HG03521 (cell line): ENCODE measurements at regions not wholly inside any gene's neighbourhood (a gene's known extent, or its start where the extent isn't known, plus 50 kb on each side); places are given as distances from the start of the nearest gene placed in this dataset.

ENCODE experiments used
- ATAC-seq: cut with Tn5 transposase; IDR thresholded peaks from one replicate; pipeline ENCODE4 v1.9.1; 2021; ENCODE audit warnings: mild to moderate bottlenecking, moderate library complexity; ENCODE audit not compliant: unreplicated experiment

DNA sequence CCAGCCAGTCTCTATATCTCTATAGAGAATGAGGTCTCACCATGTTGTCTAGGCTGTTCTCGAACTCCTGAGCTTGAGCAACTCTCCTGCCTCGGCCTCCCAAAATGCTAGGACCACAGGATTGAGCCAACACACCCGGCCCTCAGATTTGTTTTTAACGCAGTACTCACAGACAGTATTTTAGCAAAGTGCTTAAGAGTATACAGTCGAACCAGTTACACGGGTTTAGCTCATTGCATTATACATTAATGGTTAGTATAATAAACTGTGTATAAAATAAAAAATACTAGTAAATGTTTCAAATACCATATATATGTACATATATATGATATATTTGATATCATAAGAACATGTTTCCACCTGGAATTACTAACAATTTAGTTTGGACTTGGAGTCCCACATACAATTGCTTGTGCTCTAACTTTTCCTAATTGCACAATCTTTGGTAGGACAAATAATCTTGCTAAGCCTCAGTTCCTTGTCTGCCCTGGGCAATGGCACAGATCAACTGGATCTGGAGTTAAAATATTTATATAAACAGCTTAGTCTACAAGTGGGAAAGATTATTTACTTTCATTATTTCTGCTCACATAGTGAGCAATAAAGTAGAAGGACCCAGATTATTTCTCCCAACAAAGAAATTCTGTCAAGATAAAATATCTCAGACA is 508.9 kb upstream of the LRATD1 start:
- ATAC-seq, result no peak

DNA sequence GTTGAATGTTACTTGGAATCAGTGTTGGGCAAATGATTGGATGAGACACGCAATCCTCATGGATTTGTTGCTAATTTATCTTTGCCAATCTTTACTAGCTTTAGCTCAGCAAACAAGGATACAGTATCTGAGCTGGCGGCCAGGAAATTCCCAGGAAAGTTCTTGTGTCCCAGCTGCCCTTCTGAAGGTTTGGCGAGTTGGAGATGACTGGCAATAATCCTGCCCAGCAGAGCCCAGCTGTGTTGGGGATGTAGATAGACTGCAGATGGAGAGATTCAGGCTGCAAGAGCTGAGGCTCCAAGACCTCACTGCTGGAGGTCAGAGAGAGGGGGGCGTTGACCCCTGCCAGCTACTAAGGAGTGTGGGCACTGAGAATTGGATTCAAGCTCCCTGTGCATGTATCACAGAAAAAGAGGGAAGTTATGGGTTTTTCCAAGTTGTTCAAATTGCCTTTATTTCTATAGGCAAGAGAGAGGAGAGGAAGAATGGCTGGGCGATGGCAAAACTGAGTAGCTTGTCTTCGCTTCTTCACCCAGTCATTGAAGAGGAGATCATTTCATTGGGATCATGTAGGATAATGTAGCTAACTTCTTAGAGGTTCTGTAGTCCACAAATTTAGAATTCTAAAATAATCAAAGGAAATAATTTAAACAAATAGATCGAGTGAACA is 506.8 kb upstream of the LRATD1 start:
- ATAC-seq, result no peak

GRCh38 chr2:14126846-14127245 is 505.7 kb upstream of the LRATD1 start:
- no peak for ATAC-seq

DNA sequence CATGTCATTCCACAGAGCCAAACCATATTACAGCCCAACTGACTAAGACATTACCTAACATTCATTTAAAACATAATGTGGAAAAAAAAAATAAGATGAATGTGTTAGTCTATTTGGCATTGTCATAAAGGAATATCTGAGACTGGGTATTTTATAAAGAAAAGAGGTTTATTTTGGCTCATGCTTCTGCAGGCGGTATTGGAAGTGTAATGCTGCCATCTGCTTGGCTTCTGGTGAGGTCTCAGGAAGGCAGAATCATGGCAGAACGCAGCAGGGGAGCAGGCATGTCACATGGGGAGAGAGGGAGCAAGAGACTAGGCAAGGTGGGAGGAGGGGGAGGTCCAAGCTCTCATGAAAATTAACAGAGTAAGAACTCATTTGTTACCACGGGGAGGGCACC is 504.8 kb upstream of the LRATD1 start:
- ATAC-seq, result no peak

GRCh38 chr2:14132386-14132785 is 500.1 kb upstream of the LRATD1 start:
- no peak for ATAC-seq

DNA sequence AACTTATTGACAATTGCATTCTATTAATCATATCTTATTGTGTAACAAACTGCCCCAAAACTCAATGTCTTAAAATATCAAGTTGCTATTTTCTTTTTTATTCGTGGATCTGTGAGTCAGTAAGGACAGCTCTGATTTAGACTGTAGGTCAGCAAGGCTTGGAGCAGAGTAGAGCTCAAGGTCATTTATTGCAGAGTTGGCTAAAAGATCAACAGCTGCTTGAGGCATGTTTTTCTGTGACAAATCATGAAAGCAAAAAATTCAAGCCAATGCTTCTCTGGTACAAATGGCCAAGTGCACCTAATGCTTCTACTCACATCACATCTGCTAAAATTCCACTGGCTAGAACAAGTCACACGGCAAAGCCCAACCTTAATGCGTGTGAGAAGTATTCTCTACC is 497.7 kb upstream of the LRATD1 start:
- no peak for ATAC-seq

DNA sequence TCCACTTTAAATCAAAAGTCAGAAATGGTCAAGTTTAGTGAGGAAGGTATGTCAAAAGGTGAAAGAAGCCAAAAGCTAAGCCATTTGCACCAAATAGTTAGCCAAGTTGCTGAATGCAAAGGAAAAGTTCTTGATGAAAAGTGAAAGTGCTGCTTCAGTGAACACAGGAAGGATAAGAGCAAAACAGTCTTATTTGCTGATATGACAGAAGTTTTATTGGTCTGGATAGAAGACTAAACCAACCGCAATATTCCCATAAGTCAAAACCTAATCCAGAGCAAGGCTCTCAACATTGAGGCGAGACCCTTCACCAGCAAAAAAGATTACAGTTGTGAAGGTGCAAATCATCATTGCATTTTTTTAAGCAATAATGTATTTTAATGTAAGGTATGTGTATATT is 496.5 kb upstream of the LRATD1 start:
- no peak for ATAC-seq

DNA sequence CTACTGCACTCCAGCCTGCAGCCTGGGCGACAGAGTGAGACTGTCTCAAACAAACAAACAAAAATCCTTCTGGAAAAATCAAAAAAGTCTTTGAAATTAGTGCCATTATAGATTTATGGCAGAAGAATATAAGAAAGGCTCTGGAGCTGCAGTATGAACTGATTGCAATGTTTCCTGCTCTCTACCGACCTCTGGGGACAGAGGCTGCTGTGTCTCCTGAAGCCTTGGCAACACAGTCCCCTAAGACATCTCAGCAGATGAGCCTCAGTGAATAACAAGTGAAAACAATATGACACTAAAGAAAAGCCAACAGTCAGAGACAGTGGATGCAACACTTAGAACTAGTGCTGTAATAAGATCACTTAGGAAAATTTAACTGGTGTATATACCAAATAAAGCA is 494.9 kb upstream of the LRATD1 start:
- no peak for ATAC-seq

- no peak for ATAC-seq
These were observed 492.4 kb upstream of the LRATD1 start for GRCh38 chr2:14140009-14140550.

GRCh38 chr2:14143435-14143834 is 489.1 kb upstream of the LRATD1 start:
- ATAC-seq, result no peak

DNA sequence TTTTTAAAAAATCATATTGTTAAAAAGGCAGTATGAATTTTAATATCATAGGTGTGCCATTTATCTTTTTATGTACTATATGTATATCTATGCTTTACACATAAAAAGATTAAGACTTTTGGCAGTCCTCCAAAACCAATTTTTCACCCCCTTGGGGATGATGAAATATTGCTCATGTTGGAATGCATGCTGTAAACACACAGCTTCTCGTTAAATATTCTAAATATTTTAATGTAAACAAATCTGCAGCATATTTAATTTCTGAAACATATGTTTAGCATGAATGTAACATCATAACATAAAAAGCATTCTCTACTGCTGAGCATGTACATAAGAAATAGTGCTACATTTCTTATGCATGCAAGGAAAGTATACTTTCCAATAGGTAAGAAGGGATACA is 484.3 kb upstream of the LRATD1 start:
- ATAC-seq, result no peak

GRCh38 chr2:14157816-14158215 is 474.7 kb upstream of the LRATD1 start:
- ATAC-seq, result no peak

DNA sequence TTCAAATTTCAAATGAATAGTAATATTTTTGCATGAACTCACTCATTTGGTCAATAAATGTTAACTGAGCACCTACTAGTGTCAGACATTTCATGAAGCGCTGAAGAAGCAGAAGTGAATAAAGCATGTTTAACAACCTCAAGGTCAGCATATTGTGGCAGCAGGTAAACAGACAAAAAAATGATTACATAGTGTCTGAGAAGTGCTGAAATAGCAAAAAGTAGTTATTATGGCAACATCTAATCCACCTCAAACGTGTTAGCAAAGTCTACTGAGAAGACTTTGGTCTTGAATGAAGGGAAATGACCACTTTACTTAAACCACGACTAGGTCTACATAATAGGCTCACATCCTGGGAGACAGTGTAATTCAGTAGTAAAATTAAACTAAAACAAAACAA is 452.2 kb upstream of the LRATD1 start:
- no peak for ATAC-seq

GRCh38 chr2:14182227-14182946 is 450.1 kb upstream of the LRATD1 start:
- ATAC-seq, result no peak

DNA sequence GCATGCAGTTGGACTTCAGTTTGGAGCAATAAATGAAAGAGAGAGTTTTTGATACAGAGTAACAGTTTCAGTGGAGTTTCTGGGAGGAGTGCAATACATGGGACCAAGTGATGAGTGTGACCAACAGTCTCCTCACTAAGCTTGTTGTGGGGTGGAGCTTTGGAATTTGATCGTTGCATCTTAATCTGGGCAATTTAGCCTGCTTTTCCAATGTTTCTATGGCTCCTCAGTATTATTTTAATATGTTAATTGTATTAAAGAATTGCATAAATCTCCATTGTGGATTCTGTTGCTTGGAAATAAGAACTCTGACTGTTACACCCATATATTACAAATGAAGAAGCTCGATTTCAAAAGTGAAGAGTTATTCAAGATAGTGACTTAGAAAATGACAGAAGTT is 446.6 kb upstream of the LRATD1 start:
- ATAC-seq, result no peak

DNA sequence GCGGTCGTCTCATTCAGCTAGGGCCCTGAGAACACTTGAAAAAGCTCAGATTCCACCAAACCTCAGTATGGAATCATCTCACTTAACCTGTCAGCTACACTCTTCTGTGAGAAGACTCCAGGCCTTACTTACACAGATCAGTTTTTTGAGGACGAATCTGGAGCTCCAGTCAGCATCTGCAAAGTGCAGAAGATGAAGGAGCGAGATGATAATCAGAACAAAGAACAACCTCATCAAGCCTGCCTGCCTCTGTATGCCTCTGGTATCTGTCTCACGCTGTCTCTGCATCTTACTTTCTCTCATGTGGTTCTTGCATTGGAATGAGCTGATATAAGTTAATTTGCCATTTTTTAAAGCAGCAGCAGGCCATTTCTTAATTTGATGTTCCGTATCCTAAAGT is 444.1 kb upstream of the LRATD1 start:
- no peak for ATAC-seq

DNA sequence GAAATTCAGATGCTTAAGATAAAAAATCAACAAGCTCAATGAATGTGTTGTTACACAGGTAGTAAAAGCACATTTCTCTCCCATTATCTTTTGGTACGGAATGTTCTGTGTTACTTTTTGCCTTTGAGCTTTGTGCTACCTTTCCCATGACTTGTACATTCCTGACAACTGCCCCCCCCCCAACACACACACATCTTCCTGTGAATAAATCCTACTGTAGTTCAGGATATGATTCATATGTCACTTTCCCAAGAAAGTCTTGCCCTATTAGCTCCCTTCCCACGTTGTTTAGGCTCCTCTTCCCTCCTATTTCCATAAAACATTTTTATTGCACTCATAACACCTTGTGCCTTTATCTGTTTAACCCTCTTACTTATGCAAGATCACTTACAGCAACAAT is 442.6 kb upstream of the LRATD1 start:
- ATAC-seq, result no peak

- ATAC-seq, result no peak
These were observed 438.3 kb upstream of the LRATD1 start for GRCh38 chr2:14194233-14194632.

GRCh38 chr2:14197293-14197692 is 435.2 kb upstream of the LRATD1 start:
- ATAC-seq, result no peak

DNA sequence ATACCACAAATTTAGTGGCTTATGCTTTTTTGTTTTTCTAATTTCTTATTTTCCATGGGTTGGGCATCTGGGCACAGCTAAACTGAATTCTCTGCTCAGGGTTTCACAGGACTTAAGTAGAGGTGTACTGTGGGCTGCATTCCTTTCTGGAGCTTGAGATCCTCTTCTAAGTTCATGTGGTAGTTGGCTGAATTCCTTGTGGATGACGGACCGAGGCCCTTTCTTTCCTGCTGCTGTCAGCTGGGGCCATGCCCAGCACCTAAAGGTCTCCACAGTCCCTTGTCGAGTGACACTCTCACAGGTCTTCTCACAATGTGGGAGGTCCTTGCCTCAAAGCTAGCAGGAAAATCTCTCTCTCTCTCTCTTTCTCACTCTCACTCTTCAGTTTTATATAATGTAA is 433.5 kb upstream of the LRATD1 start:
- no peak for ATAC-seq

GRCh38 chr2:14219306-14219705 is 413.2 kb upstream of the LRATD1 start:
- ATAC-seq, result no peak

DNA sequence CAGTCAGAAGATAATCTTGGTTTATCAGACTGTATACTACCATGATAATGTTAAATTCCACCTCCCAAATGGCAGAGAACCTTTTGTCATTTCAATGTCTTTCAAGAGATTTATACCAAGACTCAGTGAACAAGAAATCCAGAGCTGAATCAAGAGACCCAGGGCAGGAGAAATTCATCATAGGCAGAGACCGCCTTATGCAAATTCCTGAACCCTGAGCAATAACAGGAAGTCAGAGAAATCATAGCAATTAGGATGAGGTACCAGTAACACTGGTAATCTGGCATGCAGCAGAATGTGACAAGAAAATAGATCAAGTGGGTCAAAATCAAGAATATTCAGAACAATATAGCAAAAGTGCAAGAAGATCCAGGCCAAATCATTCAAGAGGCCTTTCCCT is 412.4 kb upstream of the LRATD1 start:
- ATAC-seq, result no peak
